SK-N-SH (cell line): ENCODE measurements at regions not wholly inside any gene's neighbourhood (a gene's known extent, or its start where the extent isn't known, plus 50 kb on each side); places are given as distances from the start of the nearest gene placed in this dataset.

Experiments
- CTCF ChIA-PET: fragments of 300-600, 350-600 bp; formaldehyde crosslinking; extraction: SDS; loops from one replicate; lab custom pipeline; 2021; lab: Yijun Ruan, JAX
- POLR2A ChIA-PET: fragments of 350-600 bp; sonication (Branson Sonifier 250); formaldehyde crosslinking; extraction: SDS; loops from one replicate; lab custom pipeline; 2020; ENCODE audit warnings: antibody characterized with exemption, inconsistent platforms; lab: Yijun Ruan, JAX
- DNase-seq: peaks from one replicate; pipeline ENCODE4 v3.0.0; 2012
- H2AFZ ChIP-seq: fragments of 200-600 bp; sonication (generic); 2 replicates; pipeline ENCODE4 v1.8.1; 2016; ENCODE audit warnings: antibody characterized with exemption, mild to moderate bottlenecking, low read depth
- H3F3A ChIP-seq: fragments of 200-600 bp; sonication (generic); replicated peaks from 2 replicates; pipeline ENCODE3; 2016; ENCODE audit warnings: antibody characterized with exemption, mild to moderate bottlenecking; ENCODE audit not compliant: insufficient read depth
- H3K27ac ChIP-seq, 2 experiments: fragments of 200-500 bp in 1 of 2; fragments of 200-600 bp in 1 of 2; sonication (Bioruptor generic) in 1 of 2; sonication (generic), shearing (Covaris generic) in 1 of 2; 2 replicates each; pipeline versions ENCODE4 v1.5.1 to v1.6.1; 2014 to 2016; ENCODE audit warnings: low read depth in 2 of 2, inconsistent platforms in 1 of 2, low read length in 1 of 2, mild to moderate bottlenecking in 1 of 2, mixed read lengths in 1 of 2
- H3K27me3 ChIP-seq: fragments of 200-600 bp; sonication (generic), shearing (Covaris generic); 2 replicates; pipeline ENCODE4 v1.6.1; 2016; ENCODE audit warnings: mixed run types; ENCODE audit not compliant: insufficient read depth
- H3K36me3 ChIP-seq, 2 experiments: fragments of 200-500 bp in 1 of 2; fragments of 200-600 bp in 1 of 2; sonication (Bioruptor generic) in 1 of 2; sonication (generic) in 1 of 2; replicated peaks in 1 of 2; 2 replicates each; pipeline versions ENCODE3 to v1.5.1; 2014 to 2016; ENCODE audit warnings: low read length in 1 of 2, mild to moderate bottlenecking in 1 of 2; ENCODE audit not compliant: insufficient read depth in 2 of 2, control insufficient read depth in 1 of 2
- H3K4me1 ChIP-seq, 2 experiments: fragments of 200-500 bp in 1 of 2; fragments of 200-600 bp in 1 of 2; sonication (Bioruptor generic) in 1 of 2; sonication (generic), shearing (Covaris generic) in 1 of 2; 2 replicates each; pipeline versions ENCODE4 v1.5.1 to v1.6.1; 2014 to 2016; ENCODE audit warnings: low read depth in 1 of 2, low read length in 1 of 2, mixed run types in 1 of 2; ENCODE audit not compliant: insufficient read depth in 2 of 2, control insufficient read depth in 1 of 2
- H3K4me2 ChIP-seq: fragments of 200-600 bp; sonication (generic), shearing (Covaris generic); 2 replicates; pipeline ENCODE4 v1.6.1; 2017; ENCODE audit warnings: mixed run types
- H3K4me3 ChIP-seq, 2 experiments: fragments of 200-500 bp in 1 of 2; fragments of 200-600 bp in 1 of 2; sonication (Bioruptor generic) in 1 of 2; sonication (generic), shearing (Covaris generic) in 1 of 2; 2 replicates each; pipeline versions ENCODE4 v1.5.1 to v1.8.1; 2014 to 2016; ENCODE audit warnings: low read depth in 2 of 2, inconsistent platforms in 1 of 2, low read length in 1 of 2, mild to moderate bottlenecking in 1 of 2, mixed read lengths in 1 of 2, moderate library complexity in 1 of 2
- H3K79me2 ChIP-seq: fragments of 200-600 bp; sonication (generic); 2 replicates; pipeline ENCODE4 v1.8.1; 2017; ENCODE audit warnings: mild to moderate bottlenecking; ENCODE audit not compliant: insufficient read depth
- H3K9ac ChIP-seq: fragments of 200-600 bp; sonication (generic); 2 replicates; pipeline ENCODE4 v1.6.1; 2017; ENCODE audit warnings: mixed run types
- H3K9me2 ChIP-seq: fragments of 200-600 bp; sonication (generic); 2 replicates; pipeline ENCODE4 v1.6.1; 2017; ENCODE audit warnings: mixed run types
- H3K9me3 ChIP-seq: fragments of 200-600 bp; sonication (generic); 2 replicates; pipeline ENCODE4 v1.6.1; 2017; ENCODE audit warnings: mixed run types, mild to moderate bottlenecking, moderate library complexity
- H4K20me1 ChIP-seq: fragments of 200-600 bp; sonication (generic); 2 replicates; pipeline ENCODE4 v1.6.1; 2017; ENCODE audit warnings: mild to moderate bottlenecking, mixed run types; ENCODE audit not compliant: insufficient read depth
- EZH2phosphoT487 ChIP-seq: fragments of 200-600 bp; sonication (generic); IDR thresholded peaks from 2 replicates; pipeline ENCODE4 v1.6.1; 2017; ENCODE audit warnings: low read depth, mixed run types, mild to moderate bottlenecking, antibody characterized with exemption, moderate library complexity, borderline replicate concordance
- GABPA ChIP-seq: IDR thresholded peaks from 2 replicates; pipeline ENCODE4 v1.4.0; 2012; ENCODE audit warnings: low read depth, mild to moderate bottlenecking
- NFIC ChIP-seq: IDR thresholded peaks from 2 replicates; pipeline ENCODE4 v1.4.0; 2012; ENCODE audit warnings: borderline replicate concordance
- NRF1 ChIP-seq: IDR thresholded peaks from 2 replicates; pipeline ENCODE4 v1.6.1; 2012; ENCODE audit warnings: low read depth, mild to moderate bottlenecking, low read length
- PBX3 ChIP-seq: IDR thresholded peaks from 2 replicates; pipeline ENCODE4; 2012
- POLR2AphosphoS5 ChIP-seq: IDR thresholded peaks from 2 replicates; pipeline ENCODE4 v1.6.1; 2012; ENCODE audit warnings: low read depth, low read length
- SIN3A ChIP-seq: IDR thresholded peaks from 2 replicates; pipeline ENCODE4 v1.6.1; 2012; ENCODE audit warnings: low read depth, mild to moderate bottlenecking, low read length, moderate library complexity, borderline replicate concordance
- WGBS: methylation state at CpG from one replicate; pipeline ENCODE4 v1.1.6; 2017; ENCODE audit warnings: low lambda C conversion rate; 5-methylcytosine and 5-hydroxymethylcytosine counted together

- TF ChIP-seq PBX3: no peak
- no peak for TF ChIP-seq POLR2AphosphoS5
- TF ChIP-seq NRF1: no peak
Measured at GRCh38 chr14:95375539-95376109, 55.9 kb upstream of the CLMN start (continued).

GRCh38 chr14:95374239-95374997 is 54.7 kb upstream of the CLMN start:
- POLR2A ChIA-PET: interaction anchor here (0.5 kb wide), 1 partner anchor 38 kb away, joined by 4 read pairs; no protein-coding TSS in a partner anchor
- no peak for TF ChIP-seq SIN3A
- TF ChIP-seq, all 33 proteins: peak for 0
- no peak overlapping the region for H3K4me2 ChIP-seq
- no peaks in the 10 kb centered on the region; the same call in 1 of the 2 replicates for H3K27me3 ChIP-seq
- H3K4me1 ChIP-seq: no peaks in the 10 kb centered on the region; a peak in 1 of 4 replicates
- H3K9me2 ChIP-seq: no peaks in the 10 kb centered on the region
- 0 out of 2 replicates have a peak, but pooled peaks cover 2% of the 10 kb centered on the region for H3K9me3 ChIP-seq
- WGBS: 62% methylated on average over 2 of the region's 2 CpGs
- no peaks in the 10 kb centered on the region for H4K20me1 ChIP-seq
- H3K4me3 ChIP-seq: no peak overlapping the region
- H3F3A ChIP-seq: no peaks in the 10 kb centered on the region
- no peak overlapping the region for H3K9ac ChIP-seq
- H3K27ac ChIP-seq: no peak overlapping the region
- no peak overlapping the region for H2AFZ ChIP-seq
- no peaks in the 10 kb centered on the region for H3K36me3 ChIP-seq
- DNase-seq: no peak
- CTCF ChIA-PET: no interaction called here
- no peaks in the 10 kb centered on the region for H3K79me2 ChIP-seq

DNA sequence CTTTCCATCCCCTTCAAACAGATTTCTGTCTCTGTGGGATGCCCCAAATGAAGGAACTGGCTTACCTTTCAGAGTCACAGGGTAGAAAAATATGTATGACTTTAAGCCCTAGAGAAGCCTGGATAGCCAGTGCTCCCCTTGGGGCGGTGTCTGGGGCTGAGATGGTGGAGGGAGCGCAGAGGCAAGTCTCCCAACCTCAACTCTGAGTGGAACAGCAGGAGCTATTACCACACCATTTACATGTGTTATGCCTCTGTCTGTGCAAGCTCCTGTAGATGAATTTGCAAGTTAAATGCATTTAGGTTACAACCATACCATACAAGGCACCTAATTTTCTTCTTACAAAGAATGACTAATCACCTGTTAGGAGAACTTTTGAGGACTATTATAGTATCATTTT is 50.4 kb upstream of the CLMN start:
- Histone ChIP-seq H3K36me3 (no peaks in the 10 kb centered on the region), H3K9me2 (no peaks in the 10 kb centered on the region), H3K4me2 (no peak overlapping the region), H3K4me3 (no peak overlapping the region), H3K9ac (no peak overlapping the region), H3K4me1 (no peaks in the 10 kb centered on the region), H3K27ac (no peak overlapping the region), H4K20me1 (no peaks in the 10 kb centered on the region), H3K9me3 (no peaks in the 10 kb centered on the region), H3K79me2 (no peaks in the 10 kb centered on the region), H3F3A (no peaks in the 10 kb centered on the region), H3K27me3 (no peaks in the 10 kb centered on the region; the same call in 1 of the 2 replicates), H2AFZ (no peak overlapping the region)
- ChIA-PET CTCF (interaction anchor here (1.1 kb wide), 1 partner anchor 8 kb away, joined by 3 read pairs; no protein-coding TSS in a partner anchor), POLR2A (no interaction called here)
- DNase-seq: no peak
- WGBS: 61% methylated on average over 2 of the region's 2 CpGs
- no peak for TF ChIP-seq NFIC
- no peak for TF ChIP-seq GABPA
- no peak for TF ChIP-seq EZH2phosphoT487
